B cell (primary cell): ENCODE measurements at regions not wholly inside any gene's neighbourhood (a gene's known extent, or its start where the extent isn't known, plus 50 kb on each side); places are given as distances from the start of the nearest gene placed in this dataset.

ENCODE experiments used
- ATAC-seq: fragments of 200-7000 bp; cut with Tn5 transposase; one replicate; pipeline ENCODE4 v1.10.0; 2021; ENCODE audit warnings: low read depth, mild to moderate bottlenecking, moderate number of reproducible peaks, moderate library complexity
- CTCF ChIA-PET: fragments of 350-600 bp; sonication (Branson Sonifier 250); formaldehyde crosslinking; loops from one replicate; lab custom pipeline; 2021; ENCODE audit warnings: antibody characterized with exemption, inconsistent platforms; lab: Charles Lee
- POLR2A ChIA-PET: fragments of 350-600 bp; sonication (Branson Sonifier 250); formaldehyde crosslinking; loops from one replicate; lab custom pipeline; 2021; ENCODE audit warnings: antibody characterized with exemption; lab: Charles Lee
- DNase-seq: peaks from one replicate; pipeline ENCODE4 v3.0.0; 2013
- H2AFZ ChIP-seq: 2 replicates; pipeline ENCODE4 v1.6.1; 2012; ENCODE audit warnings: mild to moderate bottlenecking, low read depth, low read length; ENCODE audit not compliant: insufficient read depth, poor library complexity, severe bottlenecking
- H3K27ac ChIP-seq, 2 donors: 1 replicate in 1 of 2; 2 replicates in 1 of 2; pipeline ENCODE4 v1.5.1; 2012 to 2013; ENCODE audit warnings: low read length in 2 of 2, mild to moderate bottlenecking in 2 of 2, moderate library complexity in 1 of 2
- H3K27me3 ChIP-seq, 4 experiments: fragments of 200-600 bp in 1 of 4; sonication (generic) in 1 of 4; replicated peaks in 1 of 4; 1 replicate in 2 of 4; 2 replicates in 2 of 4; pipeline versions ENCODE4 v1.6.1 to v1.7.0; 2013 to 2016; ENCODE audit warnings: low read length in 3 of 4, mild to moderate bottlenecking in 2 of 4, mixed read lengths in 1 of 4, moderate library complexity in 1 of 4; ENCODE audit not compliant: insufficient read depth in 4 of 4, control insufficient read depth in 3 of 4; ENCODE audit errors: control extremely low read depth in 1 of 4
- H3K36me3 ChIP-seq, 2 experiments: replicated peaks in 1 of 2; 1 replicate in 1 of 2; 2 replicates in 1 of 2; pipeline versions ENCODE4 v1.6.1 to v1.7.1; 2013; ENCODE audit warnings: low read length in 1 of 2; ENCODE audit not compliant: insufficient read depth in 2 of 2, control insufficient read depth in 1 of 2; ENCODE audit errors: control extremely low read depth in 1 of 2, extremely low read depth in 1 of 2
- H3K4me1 ChIP-seq, 2 donors: fragments of 200-600 bp in 1 of 2; sonication (generic) in 1 of 2; 1 replicate in 1 of 2; 2 replicates in 1 of 2; pipeline versions ENCODE4 v1.5.1 to v1.6.1; 2013 to 2017; ENCODE audit warnings: low read length in 2 of 2; ENCODE audit not compliant: control insufficient read depth in 2 of 2, insufficient read depth in 2 of 2
- H3K4me2 ChIP-seq: replicated peaks from 2 replicates; pipeline ENCODE3; 2012; ENCODE audit warnings: mild to moderate bottlenecking, low read depth, low read length; ENCODE audit not compliant: poor library complexity, severe bottlenecking
- H3K4me3 ChIP-seq, 5 experiments: fragments of 200-600 bp in 1 of 5; sonication (generic) in 1 of 5; 1 replicate in 3 of 5; 2 replicates in 2 of 5; pipeline versions ENCODE4 v1.5.1 to v1.7.0; 2011 to 2016; ENCODE audit warnings: low read length in 4 of 5, mild to moderate bottlenecking in 4 of 5, low read depth in 2 of 5, control low read depth in 1 of 5, moderate library complexity in 1 of 5; ENCODE audit not compliant: insufficient read depth in 1 of 5; ENCODE audit errors: control extremely low read depth in 1 of 5, extremely low read depth in 1 of 5
- H3K79me2 ChIP-seq: fragments of 200-600 bp; sonication (generic); one replicate; pipeline ENCODE4 v1.6.0; 2016; ENCODE audit warnings: low read length; ENCODE audit not compliant: control insufficient read depth, insufficient read depth
- H3K9ac ChIP-seq: fragments of 200-600 bp; sonication (generic); 2 replicates; pipeline ENCODE4 v1.6.1; 2017; ENCODE audit warnings: mild to moderate bottlenecking, low read length, moderate library complexity
- H3K9me3 ChIP-seq, 3 donors: one replicate each; pipeline versions ENCODE4 v1.6.1 to v1.7.1; 2013; ENCODE audit warnings: low read length in 2 of 3; ENCODE audit not compliant: control insufficient read depth in 2 of 3, insufficient read depth in 1 of 3; ENCODE audit errors: control extremely low read depth in 1 of 3
- H4K20me1 ChIP-seq: 2 replicates; pipeline ENCODE4 v1.6.0; 2012; ENCODE audit warnings: mild to moderate bottlenecking, low read length; ENCODE audit not compliant: insufficient read depth, control insufficient read depth, poor library complexity, severe bottlenecking
- H3K27ac Mint-ChIP-seq: one replicate; pipeline ENCODE4 v1.8.0; 2021; ENCODE audit warnings: mixed read lengths
- H3K27me3 Mint-ChIP-seq: one replicate; pipeline ENCODE4 v1.8.0; 2021; ENCODE audit warnings: mixed read lengths
- H3K4me1 Mint-ChIP-seq: one replicate; pipeline ENCODE4 v1.8.0; 2021; ENCODE audit warnings: mixed read lengths
- H3K4me3 Mint-ChIP-seq: one replicate; pipeline ENCODE4 v1.8.0; 2021; ENCODE audit warnings: mixed read lengths
- H3K9me3 Mint-ChIP-seq: one replicate; pipeline ENCODE4 v1.8.0; 2022; ENCODE audit warnings: mixed read lengths; ENCODE audit not compliant: insufficient read depth
- CTCF ChIP-seq: fragments of 200-600 bp; IDR thresholded peaks from one replicate; pipeline ENCODE4 v1.8.0; 2022; ENCODE audit warnings: antibody characterized with exemption, mild to moderate bottlenecking
- EZH2 ChIP-seq: IDR thresholded peaks from 2 replicates; pipeline ENCODE4 v1.6.1; 2012; ENCODE audit warnings: borderline replicate concordance, low read depth, mild to moderate bottlenecking, moderate library complexity, low read length; ENCODE audit not compliant: insufficient read depth, poor library complexity, severe bottlenecking
- WGBS: methylation state at CpG from one replicate; pipeline ENCODE4 v1.1.5; 2013; ENCODE audit warnings: missing lambda C conversion rate; ENCODE audit not compliant: insufficient coverage; 5-methylcytosine and 5-hydroxymethylcytosine counted together
- intact Hi-C: fragments of 100-400 bp; cut with micrococcal nuclease; formaldehyde crosslinking; loops from one replicate; pipeline ENCODE4 v1.10.0; 2022

GRCh38 chr3:56858331-56858730 lies 56.6 kb upstream of the ARHGEF3 start:
- POLR2A ChIA-PET: no interaction called here
- 100% methylated on average over 1 of the region's 1 CpG for WGBS
- Histone ChIP-seq H3K4me1 (no peaks in the 10 kb centered on the region), H3K79me2 (no peaks in the 10 kb centered on the region), H2AFZ (no peak overlapping the region), H3K27ac (no peak overlapping the region), H3K4me2 (no peak overlapping the region), H3K9ac (no peak overlapping the region), H3K27me3 (no peaks in the 10 kb centered on the region), H3K36me3 (no peaks in the 10 kb centered on the region), H4K20me1 (no peaks in the 10 kb centered on the region), H3K4me3 (no peak overlapping the region), H3K9me3 (no peaks in the 10 kb centered on the region)
- Mint-ChIP-seq H3K27me3 (no peaks in the 10 kb centered on the region), H3K9me3 (no peaks in the 10 kb centered on the region), H3K4me1 (peaks cover 3% of the 10 kb centered on the region), H3K4me3 (no peak overlapping the region), H3K27ac (no peak overlapping the region)
- no peak for TF ChIP-seq EZH2
- TF ChIP-seq CTCF: no peak
- ATAC-seq (no peak), DNase-seq (no peak)
- CTCF ChIA-PET: interaction anchor here (0.6 to 3.5 kb wide), 5 partner anchors 14 to 1711 kb away, joined by 3 to 28 read pairs (median 4); no protein-coding TSS in a partner anchor
- intact Hi-C loops: no loop called here

- intact Hi-C loops: no loop called here
- ATAC-seq (no peak), DNase-seq (no peak)
- no peak overlapping the region for H3K27ac ChIP-seq
- Mint-ChIP-seq H3K4me1 (peaks cover 3% of the 10 kb centered on the region), H3K4me3 (no peak overlapping the region), H3K27ac (no peak overlapping the region), H3K9me3 (no peaks in the 10 kb centered on the region), H3K27me3 (no peaks in the 10 kb centered on the region)
- no peak overlapping the region for H2AFZ ChIP-seq
- no peak overlapping the region for H3K9ac ChIP-seq
- H3K9me3 ChIP-seq: no peaks in the 10 kb centered on the region
- WGBS: 96% methylated on average over 4 of the region's 4 CpGs
- no peaks in the 10 kb centered on the region for H4K20me1 ChIP-seq
- H3K79me2 ChIP-seq: no peaks in the 10 kb centered on the region
- no peak overlapping the region for H3K4me2 ChIP-seq
- POLR2A ChIA-PET: interaction anchor here (0.7 kb wide), 1 partner anchor 98 kb away, joined by 3 read pairs; no protein-coding TSS in a partner anchor
- H3K27me3 ChIP-seq: no peaks in the 10 kb centered on the region
- no peak for TF ChIP-seq EZH2
- TF ChIP-seq CTCF: no peak
- no peak overlapping the region for H3K4me3 ChIP-seq
- H3K36me3 ChIP-seq: no peaks in the 10 kb centered on the region
- CTCF ChIA-PET: interaction anchor here (0.8 to 3.5 kb wide), 5 partner anchors 20 to 155 kb away, joined by 3 to 28 read pairs (median 6); partner anchors contain the start of gene ARHGEF3
- H3K4me1 ChIP-seq: no peaks in the 10 kb centered on the region
Measured at GRCh38 chr3:56857178-56857577, 55.4 kb upstream of the ARHGEF3 start.
